ENCODE measurements at regions not wholly inside any gene's neighbourhood (a gene's known extent, or its start where the extent isn't known, plus 50 kb on each side); places are given as distances from the start of the nearest gene placed in this dataset.
"Not testable (repeated sequence)": the region's sequence is repeated elsewhere in the genome, so short reads cannot be mapped to it uniquely, and the experiment has no call there.

DNA sequence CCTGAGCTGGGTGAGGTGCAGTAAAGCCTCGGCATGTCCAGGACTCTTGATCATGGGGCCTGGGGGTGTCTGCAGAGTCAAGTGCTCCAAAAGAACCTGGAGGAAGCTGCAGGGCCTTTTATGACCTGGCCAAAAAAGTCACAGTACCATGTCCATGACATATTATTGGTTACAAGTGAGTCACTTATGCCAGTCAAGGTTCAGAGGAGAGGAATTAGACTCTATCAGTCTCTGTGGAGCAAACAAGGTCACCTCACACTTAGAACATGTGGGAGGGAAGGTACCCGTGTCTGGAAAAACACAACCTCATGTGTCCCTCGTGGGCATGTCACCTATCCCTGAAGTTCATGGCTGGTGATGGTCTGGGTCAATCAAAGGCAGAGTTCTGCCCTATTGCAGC is 465.7 kb downstream of the FBXO15 start:
- H3K27ac ChIP-seq (ENCODE audit: low read depth, low read length): no peak overlapping the region
- no peak overlapping the region for H3K4me3 ChIP-seq (ENCODE audit: low read length in 2 of 2)
- no peaks in the 10 kb centered on the region for H3K4me1 ChIP-seq (ENCODE audit: insufficient read depth, low read length)
- intact Hi-C loops (cut with micrococcal nuclease): no loop called here
- H3K36me3 ChIP-seq (ENCODE audit: insufficient read depth, low read length): no peaks in the 10 kb centered on the region
- CTCF ChIA-PET (ENCODE audit: partially characterized antibody): no interaction called here
- Mint-ChIP-seq H3K27ac (no peak overlapping the region), H3K4me3 (no peak overlapping the region), H3K36me3 (no peaks in the 10 kb centered on the region), H3K4me1 (no peaks in the 10 kb centered on the region), H3K9me3 (peaks cover 0 to 7% (median 1%) of the 10 kb centered on the region in 8 donors), H3K27me3 (no peaks in the 10 kb centered on the region)
- POLR2A ChIA-PET (ENCODE audit: partially characterized antibody): no interaction called here
- H3K27me3 ChIP-seq (ENCODE audit: insufficient read depth, low read length): no peaks in the 10 kb centered on the region
- no peak for DNase-seq
- H3K9me3 ChIP-seq (ENCODE audit: control insufficient read depth in 1 of 2, low read length in 2 of 2): no peaks in the 10 kb centered on the region

DNA sequence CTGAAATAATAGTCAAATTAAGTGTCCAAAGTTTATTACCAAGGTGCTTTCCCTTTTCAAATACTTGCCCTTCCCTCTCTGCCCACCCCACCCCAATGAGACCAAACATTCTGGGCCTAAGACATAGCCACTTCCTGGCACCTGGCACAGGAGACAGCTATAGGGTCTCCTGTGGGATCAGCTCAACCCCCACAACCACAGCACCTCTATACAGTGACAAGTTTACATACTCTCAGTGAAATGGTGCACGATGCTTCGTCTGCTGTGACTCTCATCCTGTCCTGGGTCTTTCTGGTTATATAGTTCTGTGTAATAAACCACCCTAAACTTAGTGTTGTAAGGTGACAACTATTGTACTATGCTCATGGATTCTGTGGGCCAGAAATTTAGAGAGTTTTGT is 466.2 kb downstream of the FBXO15 start:
- Mint-ChIP-seq H3K4me1 (no peaks in the 10 kb centered on the region), H3K27me3 (no peaks in the 10 kb centered on the region), H3K27ac (no peak overlapping the region), H3K4me3 (no peak overlapping the region), H3K9me3 (peaks cover 0 to 7% (median 1%) of the 10 kb centered on the region in 8 donors), H3K36me3 (no peaks in the 10 kb centered on the region)
- Histone ChIP-seq H3K27ac (ENCODE audit: low read depth, low read length) (no peak overlapping the region), H3K36me3 (ENCODE audit: insufficient read depth, low read length) (no peaks in the 10 kb centered on the region), H3K4me1 (ENCODE audit: insufficient read depth, low read length) (no peaks in the 10 kb centered on the region), H3K9me3 (ENCODE audit: control insufficient read depth in 1 of 2, low read length in 2 of 2) (no peaks in the 10 kb centered on the region), H3K27me3 (ENCODE audit: insufficient read depth, low read length) (no peaks in the 10 kb centered on the region), H3K4me3 (ENCODE audit: low read length in 2 of 2) (no peak overlapping the region)
- CTCF ChIA-PET (ENCODE audit: partially characterized antibody): no interaction called here
- POLR2A ChIA-PET (ENCODE audit: partially characterized antibody): no interaction called here
- DNase-seq: no peak
- intact Hi-C loops (cut with micrococcal nuclease): no loop called here

DNA sequence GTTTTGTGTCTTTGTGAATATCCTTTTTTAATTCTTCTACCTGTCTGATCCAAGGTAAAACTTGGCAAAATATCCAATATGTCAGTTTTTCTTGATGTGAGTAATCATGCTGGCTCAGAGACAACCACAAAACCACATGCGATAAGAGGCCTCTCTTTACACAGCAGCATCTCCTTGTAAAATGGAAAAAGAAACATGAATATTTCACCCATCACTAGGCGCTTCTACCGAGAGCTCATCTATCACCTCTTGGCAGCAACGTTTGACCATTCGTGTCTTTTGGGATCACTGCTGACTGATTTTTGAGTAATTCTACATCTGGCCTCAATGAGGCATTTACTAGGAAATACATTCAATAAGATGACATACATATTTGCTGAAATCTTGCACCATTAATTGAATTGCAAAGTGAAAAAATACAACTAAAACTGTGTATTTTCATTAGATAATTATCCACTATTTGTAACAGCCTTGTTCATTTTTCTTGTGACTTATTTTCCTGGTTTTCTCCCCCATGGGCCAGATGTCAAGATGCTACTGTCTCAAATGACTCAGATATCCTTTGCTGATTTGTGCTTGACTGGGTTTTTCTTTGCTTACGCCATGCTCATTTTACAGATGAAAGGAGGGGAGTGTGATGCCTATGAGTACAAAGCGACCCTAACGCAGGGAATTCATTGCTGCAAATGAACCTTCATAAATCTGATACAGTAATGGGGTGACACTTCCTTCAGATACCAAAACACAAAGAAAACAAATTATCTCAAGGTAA is 467.5 kb downstream of the FBXO15 start:
- Histone ChIP-seq H3K9me3 (ENCODE audit: control insufficient read depth in 1 of 2, low read length in 2 of 2) (no peaks in the 10 kb centered on the region), H3K4me3 (ENCODE audit: low read length in 2 of 2) (no peak overlapping the region), H3K27ac (ENCODE audit: low read depth, low read length) (no peak overlapping the region), H3K27me3 (ENCODE audit: insufficient read depth, low read length) (no peaks in the 10 kb centered on the region), H3K36me3 (ENCODE audit: insufficient read depth, low read length) (no peaks in the 10 kb centered on the region), H3K4me1 (ENCODE audit: insufficient read depth, low read length) (no peaks in the 10 kb centered on the region)
- Mint-ChIP-seq H3K4me1 (no peaks in the 10 kb centered on the region), H3K9me3 (peaks cover 0 to 7% (median 2%) of the 10 kb centered on the region in 8 donors), H3K36me3 (no peaks in the 10 kb centered on the region), H3K27ac (no peak overlapping the region), H3K4me3 (no peak overlapping the region), H3K27me3 (no peaks in the 10 kb centered on the region)
- CTCF ChIA-PET (ENCODE audit: partially characterized antibody): no interaction called here
- DNase-seq: no peak
- intact Hi-C loops (cut with micrococcal nuclease): no loop called here
- POLR2A ChIA-PET (ENCODE audit: partially characterized antibody): no interaction called here

DNA sequence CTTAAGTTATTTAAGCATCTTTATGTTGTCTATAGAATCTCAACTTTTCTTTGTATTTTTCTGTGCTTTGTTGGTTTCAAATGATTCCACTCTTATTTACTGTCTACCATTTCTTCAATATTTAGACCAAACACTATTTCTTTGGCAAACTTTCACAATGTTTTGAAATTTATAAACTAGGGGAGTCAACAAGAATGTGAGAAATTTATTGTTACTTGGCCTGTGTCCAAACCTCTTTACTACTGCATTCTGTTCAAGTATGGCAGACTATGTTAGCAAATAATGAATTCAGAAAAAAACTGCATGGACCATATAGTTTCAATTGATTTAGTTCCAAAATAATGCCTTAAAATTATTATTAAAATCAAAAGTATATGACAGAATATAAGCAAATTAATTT is 470.2 kb downstream of the FBXO15 start:
- intact Hi-C loops (cut with micrococcal nuclease): no loop called here
- Mint-ChIP-seq H3K27ac (no peak overlapping the region), H3K4me3 (no peak overlapping the region), H3K4me1 (no peaks in the 10 kb centered on the region), H3K9me3 (peaks cover 0 to 12% (median 0%) of the 10 kb centered on the region in 8 donors), H3K36me3 (no peaks in the 10 kb centered on the region), H3K27me3 (no peaks in the 10 kb centered on the region)
- H3K27me3 ChIP-seq (ENCODE audit: insufficient read depth, low read length): no peaks in the 10 kb centered on the region
- H3K27ac ChIP-seq (ENCODE audit: low read depth, low read length): no peak overlapping the region
- POLR2A ChIA-PET (ENCODE audit: partially characterized antibody): no interaction called here
- no peak for DNase-seq
- no peaks in the 10 kb centered on the region for H3K36me3 ChIP-seq (ENCODE audit: insufficient read depth, low read length)
- CTCF ChIA-PET (ENCODE audit: partially characterized antibody): no interaction called here
- H3K4me3 ChIP-seq (ENCODE audit: low read length in 2 of 2): no peak overlapping the region
- no peaks in the 10 kb centered on the region for H3K9me3 ChIP-seq (ENCODE audit: control insufficient read depth in 1 of 2, low read length in 2 of 2)
- H3K4me1 ChIP-seq (ENCODE audit: insufficient read depth, low read length): no peaks in the 10 kb centered on the region

DNA sequence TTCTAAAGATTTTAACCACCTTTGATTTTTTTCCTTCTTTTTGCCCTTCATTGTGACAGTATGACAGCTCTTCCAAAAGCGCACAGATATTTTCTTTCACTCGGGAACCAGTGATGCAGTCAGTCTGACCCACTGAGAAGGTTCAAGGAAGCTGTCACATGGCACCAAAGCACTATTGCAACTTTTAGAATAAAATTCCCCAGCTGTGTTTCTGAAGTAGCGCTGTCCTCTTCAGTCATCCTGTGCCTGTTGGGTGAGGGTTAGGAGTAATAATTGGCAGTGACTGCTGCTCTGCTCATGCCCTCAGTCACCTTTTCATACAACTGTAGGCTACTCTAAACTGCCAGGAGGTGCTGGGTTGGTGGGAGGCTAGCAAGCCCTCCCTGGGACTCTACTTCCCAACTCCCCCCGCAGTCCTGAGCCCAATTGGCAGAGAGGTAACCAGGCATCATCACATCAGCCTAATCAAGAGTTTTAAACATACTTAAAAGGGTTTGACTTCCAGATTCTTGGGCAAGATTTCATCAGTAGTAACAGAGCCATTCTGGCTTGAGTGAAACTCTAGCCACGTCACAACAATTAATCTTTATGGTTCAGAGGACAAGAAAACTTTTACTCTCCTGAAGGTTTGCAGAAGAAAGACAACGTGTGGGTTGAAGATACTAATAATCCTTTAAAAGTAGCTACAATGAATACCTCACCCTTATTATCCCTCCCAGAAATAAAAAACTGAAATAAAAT is 473.3 kb downstream of the FBXO15 start:
- CTCF ChIA-PET (ENCODE audit: partially characterized antibody): no interaction called here
- no peaks in the 10 kb centered on the region for H3K36me3 Mint-ChIP-seq
- DNase-seq: no peak

DNA sequence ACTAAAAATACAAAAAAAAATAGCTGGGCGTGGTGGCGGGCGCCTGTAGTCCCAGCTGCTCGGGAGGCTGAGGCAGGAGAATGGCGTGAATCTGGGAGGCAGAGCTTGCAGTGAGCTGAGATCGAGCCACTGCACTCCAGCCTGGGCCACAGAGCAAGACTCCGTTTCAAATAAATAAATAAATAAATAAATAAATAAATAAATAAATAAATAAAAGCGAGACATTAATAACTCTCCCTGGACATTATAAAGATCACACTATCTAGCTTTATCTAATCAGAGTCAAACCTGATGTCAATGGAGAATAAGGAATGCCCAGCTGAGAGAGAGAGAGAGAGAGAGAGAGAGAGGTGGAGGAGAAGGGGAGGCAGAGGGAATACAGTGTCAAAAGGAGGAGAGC is 476.2 kb downstream of the FBXO15 start:
- H3K27ac Mint-ChIP-seq; H3K4me1 Mint-ChIP-seq; H3K9me3 ChIP-seq (ENCODE audit: control insufficient read depth in 1 of 2, low read length in 2 of 2); H3K27ac ChIP-seq (ENCODE audit: low read depth, low read length); CTCF ChIA-PET (ENCODE audit: partially characterized antibody); H3K27me3 Mint-ChIP-seq; H3K4me3 Mint-ChIP-seq; H3K36me3 ChIP-seq (ENCODE audit: insufficient read depth, low read length); H3K4me1 ChIP-seq (ENCODE audit: insufficient read depth, low read length); H3K27me3 ChIP-seq (ENCODE audit: insufficient read depth, low read length); H3K4me3 ChIP-seq (ENCODE audit: low read length in 2 of 2); H3K36me3 Mint-ChIP-seq; DNase-seq; intact Hi-C loops (cut with micrococcal nuclease): not testable (repeated sequence)
- POLR2A ChIA-PET (ENCODE audit: partially characterized antibody): interaction anchor here (0.6 kb wide), 1 partner anchor 376 kb away, joined by 3 read pairs; no protein-coding TSS in a partner anchor
- H3K9me3 Mint-ChIP-seq: peaks cover 0 to 11% (median 3%) of the 10 kb centered on the region in 8 donors

More for the DNA sequence above, 473.3 kb downstream of the FBXO15 start:
- POLR2A ChIA-PET (ENCODE audit: partially characterized antibody): no interaction called here
- no peak overlapping the region for H3K4me3 ChIP-seq (ENCODE audit: low read length in 2 of 2)
- no peak overlapping the region for H3K4me3 Mint-ChIP-seq
- H3K9me3 ChIP-seq (ENCODE audit: control insufficient read depth in 1 of 2, low read length in 2 of 2): no peaks in the 10 kb centered on the region
- no peaks in the 10 kb centered on the region for H3K27me3 Mint-ChIP-seq
- no peaks in the 10 kb centered on the region for H3K4me1 ChIP-seq (ENCODE audit: insufficient read depth, low read length)
- H3K27ac Mint-ChIP-seq: no peak overlapping the region
- no peaks in the 10 kb centered on the region for H3K27me3 ChIP-seq (ENCODE audit: insufficient read depth, low read length)
- intact Hi-C loops (cut with micrococcal nuclease): no loop called here
- no peaks in the 10 kb centered on the region for H3K36me3 ChIP-seq (ENCODE audit: insufficient read depth, low read length)
- no peak overlapping the region for H3K27ac ChIP-seq (ENCODE audit: low read depth, low read length)
- H3K9me3 Mint-ChIP-seq: peaks cover 0 to 13% (median 3%) of the 10 kb centered on the region in 8 donors
- H3K4me1 Mint-ChIP-seq: no peaks in the 10 kb centered on the region

DNA sequence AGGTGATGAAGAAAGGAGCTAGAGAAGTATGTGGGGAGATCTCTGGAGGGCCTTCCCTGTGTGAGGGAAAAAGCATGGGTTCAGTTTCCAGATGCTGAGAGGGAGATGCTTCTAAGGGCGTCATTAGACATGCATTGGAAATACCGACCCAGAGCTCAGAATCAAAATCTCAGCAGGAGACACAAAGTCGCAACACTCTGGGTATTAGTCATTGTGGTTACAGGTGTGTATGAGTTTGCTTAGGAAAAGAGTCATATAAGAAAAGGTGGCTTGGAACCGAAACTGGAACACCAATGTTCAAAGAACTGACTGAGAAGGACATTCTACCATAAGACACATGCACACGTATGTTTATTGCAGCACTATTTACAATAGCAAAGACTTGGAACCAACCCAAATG is 477.1 kb downstream of the FBXO15 start:
- intact Hi-C loops (cut with micrococcal nuclease): no loop called here
- no peaks in the 10 kb centered on the region for H3K36me3 ChIP-seq (ENCODE audit: insufficient read depth, low read length)
- H3K36me3 Mint-ChIP-seq: no peaks in the 10 kb centered on the region
- no peak overlapping the region for H3K27ac Mint-ChIP-seq
- H3K27ac ChIP-seq (ENCODE audit: low read depth, low read length): no peak overlapping the region
- no peaks in the 10 kb centered on the region for H3K9me3 ChIP-seq (ENCODE audit: control insufficient read depth in 1 of 2, low read length in 2 of 2)
- ChIA-PET CTCF (ENCODE audit: partially characterized antibody) (no interaction called here), POLR2A (ENCODE audit: partially characterized antibody) (no interaction called here)
- H3K9me3 Mint-ChIP-seq: peaks cover 0 to 11% (median 4%) of the 10 kb centered on the region in 8 donors
- no peak overlapping the region for H3K4me3 ChIP-seq (ENCODE audit: low read length in 2 of 2)
- H3K27me3 ChIP-seq (ENCODE audit: insufficient read depth, low read length): no peaks in the 10 kb centered on the region
- peaks cover 0 to 2% of the 10 kb centered on the region in 2 donors for H3K27me3 Mint-ChIP-seq
- H3K4me1 ChIP-seq (ENCODE audit: insufficient read depth, low read length): no peaks in the 10 kb centered on the region
- no peak overlapping the region for H3K4me3 Mint-ChIP-seq
- no peaks in the 10 kb centered on the region for H3K4me1 Mint-ChIP-seq
- DNase-seq: no peak

All from CD4-positive, alpha-beta memory T cell (primary cell).